NT2/D1 (cell line): ENCODE measurements at regions not wholly inside any gene's neighbourhood (a gene's known extent, or its start where the extent isn't known, plus 50 kb on each side); places are given as distances from the start of the nearest gene placed in this dataset.

Experiments
- SUZ12 ChIP-seq: IDR thresholded peaks from 2 replicates; pipeline ENCODE4 v1.6.1; 2011; ENCODE audit not compliant: insufficient read length, insufficient read depth; ENCODE audit errors: extremely low read depth
- ZNF274 ChIP-seq: IDR thresholded peaks from 2 replicates; pipeline ENCODE4 v1.6.1; 2011; ENCODE audit warnings: mild to moderate bottlenecking, low read depth, low read length

- TF ChIP-seq ZNF274: no peak
- TF ChIP-seq SUZ12: no peak
These were observed 84.0 kb upstream of the PRR20G start for GRCh38 chr3:127371846-127372245.
